A549 (cell line): ENCODE measurements at regions not wholly inside any gene's neighbourhood (a gene's known extent, or its start where the extent isn't known, plus 50 kb on each side); places are given as distances from the start of the nearest gene placed in this dataset.
"Not testable (repeated sequence)": the region's sequence is repeated elsewhere in the genome, so short reads cannot be mapped to it uniquely, and the experiment has no call there.

Experiments used
- ATAC-seq, 2 experiments: fragments of 200-7000 bp in 1 of 2; fragments of >200 bp in 1 of 2; cut with Nextera tagmentation in 1 of 2; cut with Tn5 transposase in 1 of 2; 3 replicates each; pipeline versions ENCODE4 v1.8.0 to v1.9.1; 2018 to 2020; ENCODE audit warnings: mild to moderate bottlenecking in 1 of 2, moderate library complexity in 1 of 2
- CTCF ChIA-PET: fragments of 300-600 bp; sonication (Branson Sonifier 250); formaldehyde crosslinking; extraction: SDS; loops from one replicate; lab custom pipeline; 2021; ENCODE audit warnings: antibody characterized with exemption, inconsistent platforms; lab: Yijun Ruan, JAX
- POLR2A ChIA-PET: fragments of 350-600 bp; formaldehyde crosslinking; extraction: SDS; loops from one replicate; lab custom pipeline; 2021; ENCODE audit warnings: antibody characterized with exemption, inconsistent platforms; lab: Yijun Ruan, JAX
- DNase-seq, 2 experiments: peaks; one replicate each; pipeline versions ENCODE4 v3.0.0 to v3.0.0-alpha.2; 2011 to 2016; ENCODE audit warnings: low read depth in 1 of 2, low spot score in 1 of 2
- FAIRE-seq: peaks from 2 replicates; lab custom pipeline; 2011; peaks lifted over from hg19 to GRCh38; lab: Jason Lieb, UNC
- H3K27ac ChIP-seq, 2 experiments: fragments of >200 bp; sonication (Bioruptor Twin); formaldehyde crosslinking; 3 replicates each; pipeline ENCODE4 v1.5.1; 2016 to 2017
- H3K4me1 ChIP-seq: fragments of >200 bp; sonication (Bioruptor Twin); formaldehyde crosslinking; 3 replicates; pipeline ENCODE4 v1.6.1; 2016
- H3K4me2 ChIP-seq: fragments of >200 bp; sonication (Bioruptor Twin); formaldehyde crosslinking; 3 replicates; pipeline ENCODE4 v1.6.1; 2016
- H3K4me3 ChIP-seq: fragments of >200 bp; sonication (Bioruptor Twin); formaldehyde crosslinking; 3 replicates; pipeline ENCODE4 v1.5.1; 2016
- H3K9me3 ChIP-seq: fragments of >200 bp; sonication (Bioruptor Twin); formaldehyde crosslinking; 3 replicates; pipeline ENCODE4 v1.6.1; 2016
- CBX8 ChIP-seq: fragments of 200-600 bp; sonication (generic); IDR thresholded peaks from 2 replicates; pipeline ENCODE4 v1.6.1; 2016
- EHF ChIP-seq: fragments of 250-450 bp; sonication (Bioruptor Pico); IDR thresholded peaks from 2 replicates; pipeline ENCODE4 v1.5.0; 2020; ENCODE audit warnings: mild to moderate bottlenecking
- FOSL2 ChIP-seq, 2 experiments: fragments of 450-650 bp in 1 of 2; fragments of >200 bp in 1 of 2; sonication (Bioruptor Twin) in 1 of 2; formaldehyde crosslinking; IDR thresholded peaks; 2 replicates each; pipeline versions ENCODE4 v1.5.0 to v1.6.1; 2016 to 2020; ENCODE audit warnings: mild to moderate bottlenecking in 1 of 2, moderate library complexity in 1 of 2
- FOXS1 ChIP-seq: fragments of 250-450 bp; sonication (Bioruptor Pico); IDR thresholded peaks from 2 replicates; pipeline ENCODE4 v1.5.0; 2020; ENCODE audit warnings: mild to moderate bottlenecking, moderate library complexity
- JUN ChIP-seq, 2 experiments: fragments of >200 bp; sonication (Bioruptor Twin); formaldehyde crosslinking; IDR thresholded peaks; 2 replicates in 1 of 2; 3 replicates in 1 of 2; pipeline ENCODE4 v1.6.1; 2016 to 2017
- JUNB ChIP-seq: fragments of >200 bp; sonication (Bioruptor Twin); formaldehyde crosslinking; IDR thresholded peaks from 2 replicates; pipeline ENCODE4 v1.6.1; 2016
- MYC ChIP-seq: IDR thresholded peaks from 2 replicates; pipeline ENCODE4 v1.6.1; 2012; ENCODE audit warnings: mild to moderate bottlenecking, inconsistent platforms, low read length, improper control_type of control experiment, borderline replicate concordance
- NFE2L2 ChIP-seq: fragments of 150-350 bp; conservative IDR thresholded peaks from 2 replicates; pipeline ENCODE4 v1.6.1; 2014; ENCODE audit warnings: low read length
- NPAS2 ChIP-seq: fragments of 250-450 bp; sonication (Bioruptor Pico); IDR thresholded peaks from 2 replicates; pipeline ENCODE4 v1.8.0; 2022; ENCODE audit warnings: mild to moderate bottlenecking, moderate library complexity, borderline replicate concordance
- PBX3 ChIP-seq: IDR thresholded peaks from 2 replicates; pipeline ENCODE4 v1.6.1; 2012
- RARB ChIP-seq: fragments of 250-450 bp; sonication (Bioruptor Pico); IDR thresholded peaks from 2 replicates; pipeline ENCODE4 v1.8.0; 2021; ENCODE audit warnings: mild to moderate bottlenecking, moderate library complexity
- REST ChIP-seq: fragments of 200-600 bp; sonication (generic); IDR thresholded peaks from 2 replicates; pipeline ENCODE4 v1.6.1; 2016; ENCODE audit warnings: antibody characterized with exemption, mild to moderate bottlenecking, moderate library complexity
- SMC3 ChIP-seq: fragments of >200 bp; sonication (Bioruptor Twin); formaldehyde crosslinking; IDR thresholded peaks from 3 replicates; pipeline ENCODE4 v1.6.1; 2018; ENCODE audit warnings: inconsistent platforms
- ZC3H11A ChIP-seq: fragments of 450-650 bp; IDR thresholded peaks from 2 replicates; pipeline ENCODE4 v1.6.1; 2014; ENCODE audit warnings: antibody characterized with exemption, mild to moderate bottlenecking
- WGBS: methylation state at CpG from one replicate; pipeline ENCODE4 v1.1.6; 2017; ENCODE audit errors: missing lambda C conversion rate; 5-methylcytosine and 5-hydroxymethylcytosine counted together
- TF ChIP-seq, protein P1 (sequence below): IDR thresholded peaks from 2 replicates; pipeline ENCODE4 v1.6.1; 2012; ENCODE audit warnings: low read depth, borderline replicate concordance
- TF ChIP-seq, protein P2 (sequence below): fragments of 250-450 bp; sonication (Bioruptor Pico); IDR thresholded peaks from 2 replicates; pipeline ENCODE4 v1.5.0; 2020; ENCODE audit warnings: low read depth, mild to moderate bottlenecking, moderate library complexity

DNA sequence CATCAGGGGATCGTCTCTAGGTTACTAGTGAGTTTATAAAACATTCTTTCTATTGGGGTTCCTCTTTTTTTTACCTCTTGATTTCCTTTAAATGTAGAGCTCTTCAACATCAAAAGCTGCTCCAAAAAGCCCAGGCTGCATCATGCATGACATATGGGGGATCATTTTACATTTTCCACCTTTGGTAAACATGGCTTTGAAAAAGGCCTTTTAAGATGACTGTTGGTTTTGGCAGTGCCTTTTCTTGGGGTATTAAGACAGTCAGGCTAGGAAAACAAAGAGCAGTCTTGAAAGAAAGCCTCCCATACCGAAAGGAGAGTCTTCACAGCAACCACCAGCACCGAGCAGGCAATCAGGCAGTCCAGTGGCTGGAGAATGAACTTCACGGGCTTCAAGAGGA lies 73.2 kb downstream of the NPEPL1 start:
- CTCF ChIA-PET: interaction anchor here (1.7 kb wide), 1 partner anchor 730 kb away, joined by 3 read pairs; no protein-coding TSS in a partner anchor

DNA sequence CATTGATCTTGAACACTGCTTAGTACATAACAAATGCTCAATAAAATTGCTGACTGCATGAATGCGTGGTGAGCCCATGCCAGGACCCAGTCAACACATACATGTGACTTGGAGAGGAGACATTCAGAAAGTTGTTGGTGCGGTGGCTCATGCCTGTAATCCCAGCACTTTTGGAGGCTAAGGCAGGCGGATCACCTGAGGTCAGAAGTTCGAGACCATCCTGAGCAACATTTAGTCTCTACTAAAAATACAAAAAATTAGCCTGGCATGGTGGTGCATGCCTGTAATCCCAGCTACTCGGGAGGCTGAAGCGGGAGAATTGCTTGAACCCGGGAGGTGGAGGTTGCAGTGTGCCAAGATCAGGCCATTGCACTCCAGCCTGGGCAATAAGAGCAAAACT lies 75.2 kb downstream of the NPEPL1 start:
- CTCF ChIA-PET: interaction anchor here (1.6 kb wide), 2 partner anchors 10 kb away, joined by 4 read pairs; no protein-coding TSS in a partner anchor
- H3K4me2 ChIP-seq, H3K4me3 ChIP-seq, FAIRE-seq, DNase-seq, H3K27ac ChIP-seq, POLR2A ChIA-PET, ATAC-seq, H3K4me1 ChIP-seq: not testable (repeated sequence)
- H3K9me3 ChIP-seq: peaks cover 22% of the 10 kb centered on the region; the same call in 2 of the 3 replicates
- WGBS: 17% methylated on average over 7 of the region's 7 CpGs

More for the DNA sequence above, 73.2 kb downstream of the NPEPL1 start:
- H3K4me1 ChIP-seq: no peaks in the 10 kb centered on the region
- peaks cover 22% of the 10 kb centered on the region; the same call in 2 of the 3 replicates for H3K9me3 ChIP-seq
- 4% methylated on average over 4 of the region's 4 CpGs for WGBS
- TF ChIP-seq REST: no peak
- TF ChIP-seq ZC3H11A: no peak
- no peak for TF ChIP-seq MYC
- no peak for TF ChIP-seq FOXS1 (CRISPR knock-in tag)
- TF ChIP-seq, protein P1, sequence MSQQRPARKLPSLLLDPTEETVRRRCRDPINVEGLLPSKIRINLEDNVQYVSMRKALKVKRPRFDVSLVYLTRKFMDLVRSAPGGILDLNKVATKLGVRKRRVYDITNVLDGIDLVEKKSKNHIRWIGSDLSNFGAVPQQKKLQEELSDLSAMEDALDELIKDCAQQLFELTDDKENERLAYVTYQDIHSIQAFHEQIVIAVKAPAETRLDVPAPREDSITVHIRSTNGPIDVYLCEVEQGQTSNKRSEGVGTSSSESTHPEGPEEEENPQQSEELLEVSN: no peak
- no peak for TF ChIP-seq CBX8
- no peak for TF ChIP-seq PBX3
- TF ChIP-seq, protein P2, sequence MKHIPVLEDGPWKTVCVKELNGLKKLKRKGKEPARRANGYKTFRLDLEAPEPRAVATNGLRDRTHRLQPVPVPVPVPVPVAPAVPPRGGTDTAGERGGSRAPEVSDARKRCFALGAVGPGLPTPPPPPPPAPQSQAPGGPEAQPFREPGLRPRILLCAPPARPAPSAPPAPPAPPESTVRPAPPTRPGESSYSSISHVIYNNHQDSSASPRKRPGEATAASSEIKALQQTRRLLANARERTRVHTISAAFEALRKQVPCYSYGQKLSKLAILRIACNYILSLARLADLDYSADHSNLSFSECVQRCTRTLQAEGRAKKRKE (CRISPR knock-in tag): no peak
- no peak for TF ChIP-seq FOSL2 (IDR thresholded peaks at IDR 0.05)
- TF ChIP-seq FOSL2 (CRISPR knock-in tag; IDR thresholded peaks at IDR 0.05): no peak
- TF ChIP-seq EHF: no peak
- TF ChIP-seq JUN (IDR thresholded peaks at IDR 0.05): no peak
- no peak for TF ChIP-seq RARB
- no peak for TF ChIP-seq SMC3
- TF ChIP-seq JUNB: no peak
- TF ChIP-seq NFE2L2: no peak
- no peak for TF ChIP-seq NPAS2
- TF ChIP-seq, all 56 proteins: peak for 0
- Histone ChIP-seq H3K4me3 (no peak overlapping the region), H3K27ac (no peak overlapping the region), H3K4me2 (no peak overlapping the region)
- FAIRE-seq (no peak), DNase-seq (no peak), ATAC-seq (no peak)
- POLR2A ChIA-PET: no interaction called here
